Prostate gland (tissue), 2 donors: ENCODE measurements at regions not wholly inside any gene's neighbourhood (a gene's known extent, or its start where the extent isn't known, plus 50 kb on each side); places are given as distances from the start of the nearest gene placed in this dataset.

Source experiments
- DNase-seq: peaks from one replicate; pipeline ENCODE4 v3.0.0-alpha.2; 2019; ENCODE audit warnings: low spot score
- H3K27ac ChIP-seq, 2 donors: fragments of 200-600 bp; sonication (generic); 2 replicates each; pipeline ENCODE4 v1.5.1; 2017 to 2019
- H3K27me3 ChIP-seq: fragments of 200-600 bp; sonication (generic); replicated peaks from 2 replicates; pipeline ENCODE4 v1.5.1; 2019; ENCODE audit not compliant: insufficient read depth
- H3K36me3 ChIP-seq, 2 donors: fragments of 200-600 bp; sonication (generic); 1 replicate in 1 of 2; 2 replicates in 1 of 2; pipeline versions ENCODE4 v1.5.1 to v1.8.1; 2017 to 2019
- H3K4me1 ChIP-seq: fragments of 200-600 bp; sonication (generic); replicated peaks from 2 replicates; pipeline ENCODE4 v1.5.1; 2019
- H3K4me3 ChIP-seq, 2 donors: fragments of 200-600 bp; sonication (generic); 2 replicates each; pipeline ENCODE4 v1.5.1; 2017 to 2019
- H3K9me3 ChIP-seq: fragments of 200-600 bp; sonication (generic); 2 replicates; pipeline ENCODE4 v1.5.1; 2017
- CTCF ChIP-seq, 4 experiments: fragments of 200-600 bp in 2 of 4; fragments of 450-650 bp in 2 of 4; sonication (generic) in 2 of 4; IDR thresholded peaks; 1 replicate in 3 of 4; 2 replicates in 1 of 4; pipeline ENCODE4 v1.5.1; 2016 to 2019; ENCODE audit warnings: antibody characterized with exemption in 4 of 4, mild to moderate bottlenecking in 2 of 4, moderate library complexity in 2 of 4
- POLR2A ChIP-seq: fragments of 450-650 bp; IDR thresholded peaks from one replicate; pipeline ENCODE4 v1.6.1; 2016; ENCODE audit warnings: antibody characterized with exemption, mild to moderate bottlenecking
- POLR2AphosphoS5 ChIP-seq: sonication (generic); formaldehyde crosslinking; IDR thresholded peaks from one replicate; pipeline ENCODE4 v1.6.1; 2017; ENCODE audit warnings: antibody characterized with exemption
- WGBS: methylation state at CpG from one replicate; pipeline ENCODE4 v1.1.5; 2018; 5-methylcytosine and 5-hydroxymethylcytosine counted together
- intact Hi-C: fragments of 100-400 bp; cut with DNase I; formaldehyde crosslinking; loops from one replicate; pipeline ENCODE4 v1.14.2; 2022

GRCh38 chr1:82395440-82395839, 594.7 kb downstream of the ADGRL2 start:
- H3K27ac ChIP-seq = no peak overlapping the region
- intact Hi-C loops = no loop called here
- H3K36me3 ChIP-seq = no peaks in the 10 kb centered on the region
- no peak for DNase-seq
- H3K4me1 ChIP-seq = no peaks in the 10 kb centered on the region
- H3K27me3 ChIP-seq = no peaks in the 10 kb centered on the region
- TF ChIP-seq POLR2AphosphoS5 (no peak), POLR2A (no peak), CTCF (IDR thresholded peaks at IDR 0.05) (no peak)
- H3K9me3 ChIP-seq = no peaks in the 10 kb centered on the region
- 75% methylated on average over 4 of the region's 4 CpGs for WGBS
- no peak overlapping the region for H3K4me3 ChIP-seq

DNA sequence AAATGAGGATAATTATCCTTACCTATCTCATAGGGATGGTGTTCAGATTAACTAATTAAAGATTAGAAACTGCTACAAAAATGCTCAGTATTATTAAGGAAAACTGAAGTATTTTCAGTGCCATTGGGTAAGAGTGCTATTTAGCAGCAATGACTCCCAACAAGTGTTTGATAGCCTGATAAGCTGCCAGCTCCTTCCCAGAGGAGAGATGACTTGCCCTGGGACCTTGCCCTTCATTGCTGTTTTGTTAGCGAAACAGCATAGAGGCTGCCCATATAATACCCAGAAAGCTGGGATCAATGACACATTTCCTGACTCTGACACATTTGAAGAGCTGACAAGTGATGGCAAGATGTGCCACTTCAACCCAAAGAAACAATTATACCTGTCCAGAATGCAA, 592.2 kb downstream of the ADGRL2 start:
- no peak overlapping the region for H3K27ac ChIP-seq
- H3K4me3 ChIP-seq = no peak overlapping the region
- no peaks in the 10 kb centered on the region for H3K36me3 ChIP-seq
- WGBS = 59% methylated on average over 1 of the region's 1 CpG
- no peaks in the 10 kb centered on the region for H3K27me3 ChIP-seq
- TF ChIP-seq POLR2A (no peak), POLR2AphosphoS5 (no peak), CTCF (IDR thresholded peaks at IDR 0.05) (no peak)
- no peaks in the 10 kb centered on the region for H3K4me1 ChIP-seq
- DNase-seq = no peak
- H3K9me3 ChIP-seq = no peaks in the 10 kb centered on the region
- intact Hi-C loops = no loop called here

DNA sequence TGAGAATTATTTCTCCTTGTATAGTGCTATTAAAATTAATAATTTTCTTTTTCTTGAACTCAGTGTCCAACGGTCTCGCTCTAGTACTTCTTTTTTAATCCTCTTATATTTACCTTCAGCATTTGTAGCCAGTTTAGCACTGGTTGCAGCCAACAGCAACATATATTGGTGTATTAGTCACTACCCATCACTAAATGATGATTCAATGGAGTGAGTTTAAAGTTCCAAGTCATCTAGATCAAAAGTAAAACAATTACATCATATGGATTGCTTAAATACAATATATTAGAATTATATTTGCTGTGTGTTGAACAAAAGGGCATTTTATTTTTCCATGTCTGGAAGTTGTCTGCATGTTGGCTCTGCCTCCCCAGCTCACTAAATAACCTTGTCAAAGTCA, 591.8 kb downstream of the ADGRL2 start:
- DNase-seq = no peak
- WGBS = 71% methylated on average over 2 of the region's 2 CpGs

GRCh38 chr1:82391712-82392111, 591.0 kb downstream of the ADGRL2 start:
- H3K9me3 ChIP-seq = no peaks in the 10 kb centered on the region
- WGBS = 88% methylated on average over 2 of the region's 2 CpGs

More for the DNA sequence above, 591.8 kb downstream of the ADGRL2 start:
- TF ChIP-seq CTCF (IDR thresholded peaks at IDR 0.05) (no peak), POLR2AphosphoS5 (no peak), POLR2A (no peak)
- no peaks in the 10 kb centered on the region for H3K36me3 ChIP-seq
- no peaks in the 10 kb centered on the region for H3K4me1 ChIP-seq
- H3K27ac ChIP-seq = no peak overlapping the region
- H3K27me3 ChIP-seq = no peaks in the 10 kb centered on the region
- no peaks in the 10 kb centered on the region for H3K9me3 ChIP-seq
- no peak overlapping the region for H3K4me3 ChIP-seq
- intact Hi-C loops = no loop called here

More at GRCh38 chr1:82391712-82392111, 591.0 kb downstream of the ADGRL2 start:
- H3K36me3 ChIP-seq = no peaks in the 10 kb centered on the region
- H3K27me3 ChIP-seq = no peaks in the 10 kb centered on the region
- no peak for DNase-seq
- no peak overlapping the region for H3K4me3 ChIP-seq
- H3K4me1 ChIP-seq = no peaks in the 10 kb centered on the region
- H3K27ac ChIP-seq = no peak overlapping the region
- intact Hi-C loops = no loop called here
- TF ChIP-seq CTCF (IDR thresholded peaks at IDR 0.05) = no peak
- TF ChIP-seq POLR2A = no peak
- TF ChIP-seq POLR2AphosphoS5 = no peak
